Gastrocnemius medialis (tissue), 4 donors: ENCODE measurements at regions not wholly inside any gene's neighbourhood (a gene's known extent, or its start where the extent isn't known, plus 50 kb on each side); places are given as distances from the start of the nearest gene placed in this dataset.

Experiments
- POLR2A ChIP-seq, 2 donors: fragments of 450-650 bp; IDR thresholded peaks; one replicate each; pipeline ENCODE4 v1.6.1; 2017; ENCODE audit warnings: antibody characterized with exemption in 2 of 2, mild to moderate bottlenecking in 2 of 2, moderate library complexity in 2 of 2
- TF ChIP-seq, protein P1 (sequence below), 5 experiments: fragments of 450-650 bp in 3 of 5; fragments of 200-600 bp in 2 of 5; sonication (generic) in 2 of 5; IDR thresholded peaks in 4 of 5; conservative IDR thresholded peaks in 1 of 5; 1 replicate in 4 of 5; 2 replicates in 1 of 5; pipeline ENCODE4 v1.5.1; 2016 to 2019; ENCODE audit warnings: antibody characterized with exemption in 5 of 5, mild to moderate bottlenecking in 3 of 5, moderate library complexity in 3 of 5

GRCh38 chr5:28543473-28544098 is 1505.2 kb upstream of the CDH9 start:
- TF ChIP-seq, protein P1, sequence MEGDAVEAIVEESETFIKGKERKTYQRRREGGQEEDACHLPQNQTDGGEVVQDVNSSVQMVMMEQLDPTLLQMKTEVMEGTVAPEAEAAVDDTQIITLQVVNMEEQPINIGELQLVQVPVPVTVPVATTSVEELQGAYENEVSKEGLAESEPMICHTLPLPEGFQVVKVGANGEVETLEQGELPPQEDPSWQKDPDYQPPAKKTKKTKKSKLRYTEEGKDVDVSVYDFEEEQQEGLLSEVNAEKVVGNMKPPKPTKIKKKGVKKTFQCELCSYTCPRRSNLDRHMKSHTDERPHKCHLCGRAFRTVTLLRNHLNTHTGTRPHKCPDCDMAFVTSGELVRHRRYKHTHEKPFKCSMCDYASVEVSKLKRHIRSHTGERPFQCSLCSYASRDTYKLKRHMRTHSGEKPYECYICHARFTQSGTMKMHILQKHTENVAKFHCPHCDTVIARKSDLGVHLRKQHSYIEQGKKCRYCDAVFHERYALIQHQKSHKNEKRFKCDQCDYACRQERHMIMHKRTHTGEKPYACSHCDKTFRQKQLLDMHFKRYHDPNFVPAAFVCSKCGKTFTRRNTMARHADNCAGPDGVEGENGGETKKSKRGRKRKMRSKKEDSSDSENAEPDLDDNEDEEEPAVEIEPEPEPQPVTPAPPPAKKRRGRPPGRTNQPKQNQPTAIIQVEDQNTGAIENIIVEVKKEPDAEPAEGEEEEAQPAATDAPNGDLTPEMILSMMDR (IDR thresholded peaks at IDR 0.05 in 4 of 5, conservative IDR thresholded peaks at IDR 0.05 in 1 of 5): no peak
- TF ChIP-seq POLR2A (IDR thresholded peaks at IDR 0.05): no peak
